ENCODE measurements at regions not wholly inside any gene's neighbourhood (a gene's known extent, or its start where the extent isn't known, plus 50 kb on each side); places are given as distances from the start of the nearest gene placed in this dataset.

DNA sequence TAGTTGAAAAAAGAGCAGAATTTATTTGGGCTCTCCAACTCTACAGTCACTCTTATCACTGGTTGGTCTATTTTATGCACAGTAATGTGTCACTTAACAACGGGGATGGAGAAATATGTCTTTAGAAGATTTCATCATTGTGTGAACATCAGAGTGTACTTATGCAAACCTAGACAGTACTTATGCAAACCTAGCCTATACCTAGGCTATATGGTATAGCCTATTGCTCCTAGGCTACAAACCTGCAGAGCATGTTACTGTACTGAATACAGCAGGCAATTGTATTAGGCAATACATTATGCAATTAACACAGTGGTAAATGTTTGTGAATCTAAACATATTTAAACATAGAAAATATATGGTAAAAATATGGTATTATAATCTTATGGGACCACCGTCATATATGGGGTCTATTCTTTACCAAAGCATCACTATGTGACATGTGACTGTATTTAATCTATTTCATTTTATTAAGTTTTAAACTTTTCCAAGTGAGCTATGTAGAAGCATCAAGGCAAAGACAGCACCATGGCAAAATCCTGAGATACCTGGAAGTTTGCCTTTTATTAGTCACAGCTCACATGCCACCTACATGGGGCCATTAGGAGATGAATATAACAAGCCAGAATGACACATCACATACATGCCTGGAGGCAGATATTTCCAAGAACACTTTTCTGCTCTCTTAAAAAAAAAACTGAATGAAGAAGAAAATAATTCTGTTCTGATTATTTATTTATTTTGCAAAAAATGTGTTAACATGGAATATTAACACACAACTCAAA lies 537.4 kb downstream of the TUSC7 start:
- TF ChIP-seq, protein P1, sequence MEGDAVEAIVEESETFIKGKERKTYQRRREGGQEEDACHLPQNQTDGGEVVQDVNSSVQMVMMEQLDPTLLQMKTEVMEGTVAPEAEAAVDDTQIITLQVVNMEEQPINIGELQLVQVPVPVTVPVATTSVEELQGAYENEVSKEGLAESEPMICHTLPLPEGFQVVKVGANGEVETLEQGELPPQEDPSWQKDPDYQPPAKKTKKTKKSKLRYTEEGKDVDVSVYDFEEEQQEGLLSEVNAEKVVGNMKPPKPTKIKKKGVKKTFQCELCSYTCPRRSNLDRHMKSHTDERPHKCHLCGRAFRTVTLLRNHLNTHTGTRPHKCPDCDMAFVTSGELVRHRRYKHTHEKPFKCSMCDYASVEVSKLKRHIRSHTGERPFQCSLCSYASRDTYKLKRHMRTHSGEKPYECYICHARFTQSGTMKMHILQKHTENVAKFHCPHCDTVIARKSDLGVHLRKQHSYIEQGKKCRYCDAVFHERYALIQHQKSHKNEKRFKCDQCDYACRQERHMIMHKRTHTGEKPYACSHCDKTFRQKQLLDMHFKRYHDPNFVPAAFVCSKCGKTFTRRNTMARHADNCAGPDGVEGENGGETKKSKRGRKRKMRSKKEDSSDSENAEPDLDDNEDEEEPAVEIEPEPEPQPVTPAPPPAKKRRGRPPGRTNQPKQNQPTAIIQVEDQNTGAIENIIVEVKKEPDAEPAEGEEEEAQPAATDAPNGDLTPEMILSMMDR (IDR thresholded peaks at IDR 0.05): no peak
- TF ChIP-seq POLR2A (IDR thresholded peaks at IDR 0.05): no peak

All from thyroid gland (tissue), 4 donors.